ENCODE measurements at regions not wholly inside any gene's neighbourhood (a gene's known extent, or its start where the extent isn't known, plus 50 kb on each side); places are given as distances from the start of the nearest gene placed in this dataset.

GRCh38 chr13:78787190-78787589, 128.2 kb upstream of the OBI1 start:
- H4K20me1 ChIP-seq (ENCODE audit: insufficient read depth, low read length, poor library complexity, severe bottlenecking), result no peaks in the 10 kb centered on the region
- H3K27me3 ChIP-seq (ENCODE audit: insufficient read depth, low read length, poor library complexity, severe bottlenecking), result no peaks in the 10 kb centered on the region
- H3K9me3 ChIP-seq (ENCODE audit: insufficient read depth, low read depth, low read length), result no peaks in the 10 kb centered on the region
- no peaks in the 10 kb centered on the region for H3K79me2 ChIP-seq (ENCODE audit: insufficient read depth, low read length)
- H3K4me3 ChIP-seq (ENCODE audit: low read length, poor library complexity, severe bottlenecking), result no peak overlapping the region
- no peak overlapping the region for H2AFZ ChIP-seq (ENCODE audit: low read length)
- TF ChIP-seq EZH2phosphoT487 (IDR thresholded peaks at IDR 0.05; ENCODE audit: borderline replicate concordance), result no peak
- no peak for TF ChIP-seq CTCF (conservative IDR thresholded peaks at IDR 0.05; ENCODE audit: low read length)
- no peak overlapping the region for H3K9ac ChIP-seq (ENCODE audit: low read depth, low read length, poor library complexity, severe bottlenecking)
- H3K4me1 ChIP-seq (ENCODE audit: insufficient read depth, low read length, poor library complexity, severe bottlenecking), result no peaks in the 10 kb centered on the region
- H3F3A ChIP-seq (ENCODE audit: low read depth), result no peaks in the 10 kb centered on the region
- H3K4me2 ChIP-seq (ENCODE audit: low read depth, low read length, poor library complexity, severe bottlenecking), result no peak overlapping the region
- H3K9me2 ChIP-seq (replicated peaks; ENCODE audit: low read depth, low read length), result no peaks in the 10 kb centered on the region
- no peaks in the 10 kb centered on the region for H3K36me3 ChIP-seq (ENCODE audit: insufficient read depth, low read length)

DNA sequence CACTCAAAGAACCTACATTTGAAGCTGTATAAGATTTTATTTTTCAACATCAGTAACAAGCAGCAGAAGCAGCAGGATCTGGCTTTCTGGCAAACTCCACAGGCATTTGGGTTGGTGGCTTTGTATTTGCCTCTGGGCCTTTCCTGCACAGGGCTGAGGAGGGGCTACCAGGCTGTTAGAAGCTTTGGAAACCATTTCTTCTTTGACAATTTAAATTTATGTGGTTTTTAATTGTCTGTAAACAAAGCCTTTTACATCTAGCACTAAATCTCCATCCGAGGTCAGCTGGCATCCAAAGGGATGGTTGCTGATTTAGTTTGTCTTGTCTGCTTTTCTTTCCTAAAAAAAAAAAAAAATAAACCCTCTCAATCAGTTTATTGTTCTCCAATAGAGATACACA, 127.5 kb upstream of the OBI1 start:
- TF ChIP-seq CTCF (conservative IDR thresholded peaks at IDR 0.05; ENCODE audit: low read length) (no peak), EZH2phosphoT487 (IDR thresholded peaks at IDR 0.05; ENCODE audit: borderline replicate concordance) (no peak)
- no peaks in the 10 kb centered on the region for H4K20me1 ChIP-seq (ENCODE audit: insufficient read depth, low read length, poor library complexity, severe bottlenecking)
- H3K27me3 ChIP-seq (ENCODE audit: insufficient read depth, low read length, poor library complexity, severe bottlenecking), result no peaks in the 10 kb centered on the region

GRCh38 chr13:78785764-78786163, 126.8 kb upstream of the OBI1 start:
- H3F3A ChIP-seq (ENCODE audit: low read depth), result no peaks in the 10 kb centered on the region
- no peak overlapping the region for H3K4me3 ChIP-seq (ENCODE audit: low read length, poor library complexity, severe bottlenecking)
- no peaks in the 10 kb centered on the region for H3K27me3 ChIP-seq (ENCODE audit: insufficient read depth, low read length, poor library complexity, severe bottlenecking)
- H2AFZ ChIP-seq (ENCODE audit: low read length), result no peak overlapping the region
- no peaks in the 10 kb centered on the region for H3K4me1 ChIP-seq (ENCODE audit: insufficient read depth, low read length, poor library complexity, severe bottlenecking)
- H3K9me2 ChIP-seq (replicated peaks; ENCODE audit: low read depth, low read length), result no peaks in the 10 kb centered on the region
- no peaks in the 10 kb centered on the region for H3K9me3 ChIP-seq (ENCODE audit: insufficient read depth, low read depth, low read length)
- H3K79me2 ChIP-seq (ENCODE audit: insufficient read depth, low read length), result no peaks in the 10 kb centered on the region
- H4K20me1 ChIP-seq (ENCODE audit: insufficient read depth, low read length, poor library complexity, severe bottlenecking), result no peaks in the 10 kb centered on the region
- H3K36me3 ChIP-seq (ENCODE audit: insufficient read depth, low read length), result no peaks in the 10 kb centered on the region
- no peak overlapping the region for H3K4me2 ChIP-seq (ENCODE audit: low read depth, low read length, poor library complexity, severe bottlenecking)
- no peak overlapping the region for H3K9ac ChIP-seq (ENCODE audit: low read depth, low read length, poor library complexity, severe bottlenecking)
- TF ChIP-seq CTCF (conservative IDR thresholded peaks at IDR 0.05; ENCODE audit: low read length), result no peak
- no peak for TF ChIP-seq EZH2phosphoT487 (IDR thresholded peaks at IDR 0.05; ENCODE audit: borderline replicate concordance)

More for the DNA sequence above, 127.5 kb upstream of the OBI1 start:
- no peaks in the 10 kb centered on the region for H3K9me2 ChIP-seq (replicated peaks; ENCODE audit: low read depth, low read length)
- no peak overlapping the region for H2AFZ ChIP-seq (ENCODE audit: low read length)
- H3K36me3 ChIP-seq (ENCODE audit: insufficient read depth, low read length), result no peaks in the 10 kb centered on the region
- no peaks in the 10 kb centered on the region for H3F3A ChIP-seq (ENCODE audit: low read depth)
- H3K9ac ChIP-seq (ENCODE audit: low read depth, low read length, poor library complexity, severe bottlenecking), result no peak overlapping the region
- H3K4me2 ChIP-seq (ENCODE audit: low read depth, low read length, poor library complexity, severe bottlenecking), result no peak overlapping the region
- H3K79me2 ChIP-seq (ENCODE audit: insufficient read depth, low read length), result no peaks in the 10 kb centered on the region
- no peak overlapping the region for H3K4me3 ChIP-seq (ENCODE audit: low read length, poor library complexity, severe bottlenecking)
- H3K9me3 ChIP-seq (ENCODE audit: insufficient read depth, low read depth, low read length), result no peaks in the 10 kb centered on the region
- H3K4me1 ChIP-seq (ENCODE audit: insufficient read depth, low read length, poor library complexity, severe bottlenecking), result no peaks in the 10 kb centered on the region
